HL-60 (cell line): ENCODE measurements at regions not wholly inside any gene's neighbourhood (a gene's known extent, or its start where the extent isn't known, plus 50 kb on each side); places are given as distances from the start of the nearest gene placed in this dataset.

Source experiments
- TF ChIP-seq, protein P1 (sequence below): IDR thresholded peaks from one replicate; pipeline ENCODE4 v1.5.1; 2011; ENCODE audit warnings: low read length, control low read depth, inconsistent platforms; ENCODE audit not compliant: insufficient read depth
- TF ChIP-seq, protein P2 (sequence below): IDR thresholded peaks from 2 replicates; pipeline ENCODE4 v1.6.1; 2012; ENCODE audit warnings: low read depth; ENCODE audit not compliant: insufficient replicate concordance

DNA sequence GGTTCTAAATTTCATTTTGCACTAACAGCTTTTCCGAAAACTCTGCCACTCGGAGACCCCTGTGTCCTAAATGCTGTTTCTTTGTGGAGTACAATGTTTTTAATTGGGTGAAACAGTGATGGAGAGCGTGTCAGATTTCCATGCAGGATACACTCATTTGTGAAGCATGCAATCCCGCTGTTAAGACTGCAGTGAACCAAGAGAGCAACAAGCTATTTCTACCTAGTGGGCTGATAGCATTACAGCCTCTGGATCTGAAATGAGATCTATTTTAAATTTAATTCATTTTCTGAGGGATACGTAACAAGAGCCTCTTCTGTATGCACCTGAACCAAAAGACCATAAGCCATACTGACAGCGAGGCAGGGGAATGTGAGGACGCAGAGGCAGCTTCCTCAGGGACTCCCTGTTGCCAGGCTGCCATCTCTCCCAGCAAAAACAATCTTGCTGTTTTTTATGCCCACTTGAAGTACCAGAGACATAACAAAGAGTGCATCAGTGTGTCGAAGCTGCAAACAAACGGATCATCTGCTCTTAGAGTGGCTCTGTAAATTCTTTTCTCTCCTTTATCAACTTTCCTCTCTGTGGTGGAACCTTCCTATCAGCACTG, 199.9 kb upstream of the COX10 start:
- TF ChIP-seq, protein P1, sequence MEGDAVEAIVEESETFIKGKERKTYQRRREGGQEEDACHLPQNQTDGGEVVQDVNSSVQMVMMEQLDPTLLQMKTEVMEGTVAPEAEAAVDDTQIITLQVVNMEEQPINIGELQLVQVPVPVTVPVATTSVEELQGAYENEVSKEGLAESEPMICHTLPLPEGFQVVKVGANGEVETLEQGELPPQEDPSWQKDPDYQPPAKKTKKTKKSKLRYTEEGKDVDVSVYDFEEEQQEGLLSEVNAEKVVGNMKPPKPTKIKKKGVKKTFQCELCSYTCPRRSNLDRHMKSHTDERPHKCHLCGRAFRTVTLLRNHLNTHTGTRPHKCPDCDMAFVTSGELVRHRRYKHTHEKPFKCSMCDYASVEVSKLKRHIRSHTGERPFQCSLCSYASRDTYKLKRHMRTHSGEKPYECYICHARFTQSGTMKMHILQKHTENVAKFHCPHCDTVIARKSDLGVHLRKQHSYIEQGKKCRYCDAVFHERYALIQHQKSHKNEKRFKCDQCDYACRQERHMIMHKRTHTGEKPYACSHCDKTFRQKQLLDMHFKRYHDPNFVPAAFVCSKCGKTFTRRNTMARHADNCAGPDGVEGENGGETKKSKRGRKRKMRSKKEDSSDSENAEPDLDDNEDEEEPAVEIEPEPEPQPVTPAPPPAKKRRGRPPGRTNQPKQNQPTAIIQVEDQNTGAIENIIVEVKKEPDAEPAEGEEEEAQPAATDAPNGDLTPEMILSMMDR: no peak
- TF ChIP-seq, protein P2, sequence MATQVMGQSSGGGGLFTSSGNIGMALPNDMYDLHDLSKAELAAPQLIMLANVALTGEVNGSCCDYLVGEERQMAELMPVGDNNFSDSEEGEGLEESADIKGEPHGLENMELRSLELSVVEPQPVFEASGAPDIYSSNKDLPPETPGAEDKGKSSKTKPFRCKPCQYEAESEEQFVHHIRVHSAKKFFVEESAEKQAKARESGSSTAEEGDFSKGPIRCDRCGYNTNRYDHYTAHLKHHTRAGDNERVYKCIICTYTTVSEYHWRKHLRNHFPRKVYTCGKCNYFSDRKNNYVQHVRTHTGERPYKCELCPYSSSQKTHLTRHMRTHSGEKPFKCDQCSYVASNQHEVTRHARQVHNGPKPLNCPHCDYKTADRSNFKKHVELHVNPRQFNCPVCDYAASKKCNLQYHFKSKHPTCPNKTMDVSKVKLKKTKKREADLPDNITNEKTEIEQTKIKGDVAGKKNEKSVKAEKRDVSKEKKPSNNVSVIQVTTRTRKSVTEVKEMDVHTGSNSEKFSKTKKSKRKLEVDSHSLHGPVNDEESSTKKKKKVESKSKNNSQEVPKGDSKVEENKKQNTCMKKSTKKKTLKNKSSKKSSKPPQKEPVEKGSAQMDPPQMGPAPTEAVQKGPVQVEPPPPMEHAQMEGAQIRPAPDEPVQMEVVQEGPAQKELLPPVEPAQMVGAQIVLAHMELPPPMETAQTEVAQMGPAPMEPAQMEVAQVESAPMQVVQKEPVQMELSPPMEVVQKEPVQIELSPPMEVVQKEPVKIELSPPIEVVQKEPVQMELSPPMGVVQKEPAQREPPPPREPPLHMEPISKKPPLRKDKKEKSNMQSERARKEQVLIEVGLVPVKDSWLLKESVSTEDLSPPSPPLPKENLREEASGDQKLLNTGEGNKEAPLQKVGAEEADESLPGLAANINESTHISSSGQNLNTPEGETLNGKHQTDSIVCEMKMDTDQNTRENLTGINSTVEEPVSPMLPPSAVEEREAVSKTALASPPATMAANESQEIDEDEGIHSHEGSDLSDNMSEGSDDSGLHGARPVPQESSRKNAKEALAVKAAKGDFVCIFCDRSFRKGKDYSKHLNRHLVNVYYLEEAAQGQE: no peak
